ENCODE measurements at regions not wholly inside any gene's neighbourhood (a gene's known extent, or its start where the extent isn't known, plus 50 kb on each side); places are given as distances from the start of the nearest gene placed in this dataset.

GRCh38 chr9:109830545-109830944 is 50.5 kb downstream of the PALM2AKAP2 start:
- Mint-ChIP-seq H3K4me3 (ENCODE audit: unreplicated experiment) (no peak overlapping the region), H3K27ac (ENCODE audit: unreplicated experiment) (no peak overlapping the region), H3K9me3 (ENCODE audit: low read depth) (peaks cover 2% of the 10 kb centered on the region), H3K36me3 (ENCODE audit: low read depth) (no peaks in the 10 kb centered on the region), H3K27me3 (ENCODE audit: low read depth) (no peaks in the 10 kb centered on the region), H3K4me1 (ENCODE audit: low read depth) (no peaks in the 10 kb centered on the region)
- no peak for TF ChIP-seq CTCF (IDR thresholded peaks at IDR 0.05)
- DNase-seq (ENCODE audit: low spot score), result no peak

- H3K9me3 Mint-ChIP-seq (ENCODE audit: low read depth), result peaks cover 2% of the 10 kb centered on the region
- H3K27ac Mint-ChIP-seq (ENCODE audit: unreplicated experiment), result no peak overlapping the region
- no peaks in the 10 kb centered on the region for H3K4me1 Mint-ChIP-seq (ENCODE audit: low read depth)
- no peak for DNase-seq (ENCODE audit: low spot score)
- TF ChIP-seq CTCF (IDR thresholded peaks at IDR 0.05), result no peak
- H3K36me3 Mint-ChIP-seq (ENCODE audit: low read depth), result no peaks in the 10 kb centered on the region
- H3K4me3 Mint-ChIP-seq (ENCODE audit: unreplicated experiment), result no peak overlapping the region
- H3K27me3 Mint-ChIP-seq (ENCODE audit: low read depth), result no peaks in the 10 kb centered on the region
Observed at GRCh38 chr9:109831998-109832658, 52.1 kb downstream of the PALM2AKAP2 start.

- Mint-ChIP-seq H3K9me3 (ENCODE audit: low read depth) (peaks cover 5% of the 10 kb centered on the region), H3K36me3 (ENCODE audit: low read depth) (no peaks in the 10 kb centered on the region), H3K27me3 (ENCODE audit: low read depth) (no peaks in the 10 kb centered on the region), H3K4me1 (ENCODE audit: low read depth) (no peaks in the 10 kb centered on the region), H3K4me3 (ENCODE audit: unreplicated experiment) (no peak overlapping the region), H3K27ac (ENCODE audit: unreplicated experiment) (no peak overlapping the region)
- no peak for DNase-seq (ENCODE audit: low spot score)
- TF ChIP-seq CTCF (IDR thresholded peaks at IDR 0.05), result no peak
Observed at GRCh38 chr9:109834855-109835254, 54.9 kb downstream of the PALM2AKAP2 start.

GRCh38 chr9:109843641-109844040 is 63.6 kb downstream of the PALM2AKAP2 start:
- Mint-ChIP-seq H3K4me3 (ENCODE audit: unreplicated experiment) (no peak overlapping the region), H3K27ac (ENCODE audit: unreplicated experiment) (no peak overlapping the region), H3K27me3 (ENCODE audit: low read depth) (no peaks in the 10 kb centered on the region), H3K4me1 (ENCODE audit: low read depth) (no peaks in the 10 kb centered on the region), H3K36me3 (ENCODE audit: low read depth) (no peaks in the 10 kb centered on the region), H3K9me3 (ENCODE audit: low read depth) (no peaks in the 10 kb centered on the region)
- no peak for DNase-seq (ENCODE audit: low spot score)
- no peak for TF ChIP-seq CTCF (IDR thresholded peaks at IDR 0.05)

- Mint-ChIP-seq H3K9me3 (ENCODE audit: low read depth) (no peaks in the 10 kb centered on the region), H3K36me3 (ENCODE audit: low read depth) (no peaks in the 10 kb centered on the region), H3K4me3 (ENCODE audit: unreplicated experiment) (no peak overlapping the region), H3K4me1 (ENCODE audit: low read depth) (no peaks in the 10 kb centered on the region), H3K27me3 (ENCODE audit: low read depth) (no peaks in the 10 kb centered on the region), H3K27ac (ENCODE audit: unreplicated experiment) (no peak overlapping the region)
- DNase-seq (ENCODE audit: low spot score), result no peak
- TF ChIP-seq CTCF (IDR thresholded peaks at IDR 0.05), result no peak
Observed at GRCh38 chr9:109845226-109845625, 65.2 kb downstream of the PALM2AKAP2 start.
